ENCODE measurements at regions not wholly inside any gene's neighbourhood (a gene's known extent, or its start where the extent isn't known, plus 50 kb on each side); places are given as distances from the start of the nearest gene placed in this dataset.

DNA sequence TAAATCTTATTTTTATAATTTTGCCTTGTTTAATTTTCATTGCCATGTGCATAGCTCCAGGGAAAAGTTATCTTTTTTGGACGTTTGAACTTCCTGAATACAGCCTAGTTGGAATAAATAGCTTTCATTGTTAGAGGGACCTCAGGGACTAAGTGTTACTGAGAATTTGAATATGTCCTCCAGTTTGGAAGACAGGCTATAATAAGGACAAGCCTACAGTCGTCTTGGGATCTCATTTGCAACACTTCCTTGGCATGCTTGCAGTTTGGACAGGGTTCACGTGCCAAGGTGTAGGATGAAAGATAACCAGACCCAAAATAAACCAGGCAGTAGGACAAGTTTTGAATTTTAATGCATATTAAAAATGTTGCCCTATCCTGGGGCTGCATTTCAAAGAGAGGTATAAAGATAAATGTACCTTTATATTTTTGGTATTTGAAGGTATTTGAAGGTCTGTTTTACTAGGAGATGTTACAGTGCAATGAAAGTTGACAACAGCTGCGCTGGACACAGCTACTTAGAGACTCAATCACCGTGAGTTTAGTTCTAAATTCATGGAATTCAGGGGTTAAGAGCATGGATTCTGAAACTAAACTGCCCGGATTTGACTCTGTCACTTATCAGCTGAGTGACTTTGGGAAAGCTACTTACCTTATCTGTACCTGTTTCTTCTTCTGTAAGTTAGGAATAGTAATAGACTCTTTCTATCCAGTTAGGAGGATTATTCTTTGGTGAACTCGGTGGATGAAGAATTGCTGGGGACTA, 134.1 kb downstream of the ACTBL2 start:
- Histone ChIP-seq H3K9me3 (ENCODE audit: control insufficient read depth, insufficient read depth, low read length) (peaks cover 3% of the 10 kb centered on the region; the same call in 1 of the 2 replicates), H3K4me3 (ENCODE audit: low read depth, low read length) (no peak overlapping the region), H3K27ac (ENCODE audit: low read depth, low read length) (no peak overlapping the region), H3K27me3 (ENCODE audit: control insufficient read depth, insufficient read depth, low read length) (no peaks in the 10 kb centered on the region)
- ChIA-PET POLR2A (no interaction called here), CTCF (interaction anchor here (0.6 kb wide), 1 partner anchor 10 kb away, joined by 3 read pairs; no protein-coding TSS in a partner anchor)
- TF ChIP-seq, protein P1, sequence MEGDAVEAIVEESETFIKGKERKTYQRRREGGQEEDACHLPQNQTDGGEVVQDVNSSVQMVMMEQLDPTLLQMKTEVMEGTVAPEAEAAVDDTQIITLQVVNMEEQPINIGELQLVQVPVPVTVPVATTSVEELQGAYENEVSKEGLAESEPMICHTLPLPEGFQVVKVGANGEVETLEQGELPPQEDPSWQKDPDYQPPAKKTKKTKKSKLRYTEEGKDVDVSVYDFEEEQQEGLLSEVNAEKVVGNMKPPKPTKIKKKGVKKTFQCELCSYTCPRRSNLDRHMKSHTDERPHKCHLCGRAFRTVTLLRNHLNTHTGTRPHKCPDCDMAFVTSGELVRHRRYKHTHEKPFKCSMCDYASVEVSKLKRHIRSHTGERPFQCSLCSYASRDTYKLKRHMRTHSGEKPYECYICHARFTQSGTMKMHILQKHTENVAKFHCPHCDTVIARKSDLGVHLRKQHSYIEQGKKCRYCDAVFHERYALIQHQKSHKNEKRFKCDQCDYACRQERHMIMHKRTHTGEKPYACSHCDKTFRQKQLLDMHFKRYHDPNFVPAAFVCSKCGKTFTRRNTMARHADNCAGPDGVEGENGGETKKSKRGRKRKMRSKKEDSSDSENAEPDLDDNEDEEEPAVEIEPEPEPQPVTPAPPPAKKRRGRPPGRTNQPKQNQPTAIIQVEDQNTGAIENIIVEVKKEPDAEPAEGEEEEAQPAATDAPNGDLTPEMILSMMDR (IDR thresholded peaks at IDR 0.05; ENCODE audit: low read depth, low read length) = no peak
- DNase-seq (ENCODE audit: low read depth, low spot score) = no peak

DNA sequence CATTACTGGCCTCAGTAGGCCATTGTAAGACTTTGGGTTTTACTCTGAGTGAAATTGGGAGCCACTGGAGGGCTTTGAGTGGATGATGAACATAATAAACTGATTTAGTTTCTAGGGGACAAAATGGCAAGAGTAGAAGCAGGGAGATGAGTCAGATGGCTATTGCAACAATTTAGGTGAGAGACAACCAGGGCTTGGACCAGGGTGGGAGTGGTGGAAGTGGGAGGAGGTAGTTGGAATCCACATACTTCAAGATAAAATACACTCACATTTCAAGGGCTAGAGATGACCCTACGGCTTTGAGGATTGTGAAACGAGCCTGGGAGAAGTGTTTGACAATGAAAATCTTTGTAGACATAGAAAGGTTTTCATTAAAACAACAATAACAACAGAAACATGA, 136.3 kb downstream of the ACTBL2 start:
- ChIA-PET CTCF (interaction anchor here (0.6 kb wide), 1 partner anchor 19 kb away, joined by 3 read pairs; no protein-coding TSS in a partner anchor), POLR2A (no interaction called here)
- H3K27ac ChIP-seq (ENCODE audit: low read depth, low read length) = no peak overlapping the region
- H3K27me3 ChIP-seq (ENCODE audit: control insufficient read depth, insufficient read depth, low read length) = no peaks in the 10 kb centered on the region
- peaks cover 3% of the 10 kb centered on the region; the same call in 1 of the 2 replicates for H3K9me3 ChIP-seq (ENCODE audit: control insufficient read depth, insufficient read depth, low read length)
- TF ChIP-seq, protein P1 (IDR thresholded peaks at IDR 0.05; ENCODE audit: low read depth, low read length) = no peak
- H3K4me3 ChIP-seq (ENCODE audit: low read depth, low read length) = no peak overlapping the region
- no peak for DNase-seq (ENCODE audit: low read depth, low spot score)

DNA sequence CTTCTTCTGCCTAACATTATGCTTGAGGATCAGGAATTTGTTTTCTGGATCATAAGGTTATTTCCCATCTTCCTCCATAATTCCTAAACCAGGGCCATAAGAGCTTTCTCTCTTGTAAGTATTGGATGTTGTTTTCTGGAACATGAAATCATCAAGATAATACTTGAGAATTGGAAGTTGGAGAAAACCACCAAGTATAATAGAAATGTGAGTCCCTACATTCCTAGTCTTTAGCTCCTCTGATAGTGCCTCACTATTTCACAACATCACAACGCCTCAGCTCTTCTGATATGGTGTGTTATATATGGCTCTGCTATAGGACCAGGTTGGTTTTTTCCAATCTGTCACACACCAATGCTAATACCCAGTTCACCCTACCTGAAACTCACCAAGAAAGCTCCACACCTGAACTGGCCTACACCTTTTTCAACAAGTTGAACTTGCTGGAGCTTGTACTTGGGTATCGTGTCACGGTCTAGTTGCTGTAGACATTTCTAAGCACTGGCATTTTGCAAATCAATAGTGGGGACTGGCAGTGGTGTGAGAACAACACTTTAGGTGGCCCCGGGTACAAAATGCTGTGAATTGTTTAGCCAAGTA, 141.1 kb downstream of the ACTBL2 start:
- H3K9me3 ChIP-seq (ENCODE audit: control insufficient read depth, insufficient read depth, low read length) = no peaks in the 10 kb centered on the region
- ChIA-PET CTCF (interaction anchor here (1.2 kb wide), 1 partner anchor 99 kb away, joined by 3 read pairs; no protein-coding TSS in a partner anchor), POLR2A (no interaction called here)
- TF ChIP-seq, protein P1 (IDR thresholded peaks at IDR 0.05; ENCODE audit: low read depth, low read length) = no peak
- H3K27me3 ChIP-seq (ENCODE audit: control insufficient read depth, insufficient read depth, low read length) = no peaks in the 10 kb centered on the region
- no peak overlapping the region for H3K4me3 ChIP-seq (ENCODE audit: low read depth, low read length)
- DNase-seq (ENCODE audit: low read depth, low spot score) = no peak
- no peak overlapping the region for H3K27ac ChIP-seq (ENCODE audit: low read depth, low read length)

DNA sequence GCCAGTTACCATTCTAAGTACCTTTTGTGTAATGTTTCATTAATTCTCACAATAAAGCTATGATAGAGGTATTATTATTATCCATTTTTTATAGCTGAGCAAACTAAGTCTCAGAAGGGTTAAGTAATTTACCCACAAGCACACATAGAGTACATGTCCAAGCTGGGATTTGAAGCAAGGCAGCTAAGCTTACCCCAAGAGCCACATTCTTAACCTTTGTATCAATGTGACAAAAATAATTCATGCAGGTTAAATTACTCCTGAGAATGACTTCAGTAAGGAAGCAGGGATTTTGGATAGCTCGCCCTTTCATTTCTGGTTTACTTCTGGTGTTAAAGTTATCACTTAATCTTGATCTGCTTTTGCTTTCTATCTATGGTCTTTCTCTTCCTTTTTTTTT, 141.9 kb downstream of the ACTBL2 start:
- Histone ChIP-seq H3K9me3 (ENCODE audit: control insufficient read depth, insufficient read depth, low read length) (no peaks in the 10 kb centered on the region), H3K27me3 (ENCODE audit: control insufficient read depth, insufficient read depth, low read length) (no peaks in the 10 kb centered on the region), H3K27ac (ENCODE audit: low read depth, low read length) (no peak overlapping the region), H3K4me3 (ENCODE audit: low read depth, low read length) (no peak overlapping the region)
- TF ChIP-seq, protein P1 (IDR thresholded peaks at IDR 0.05; ENCODE audit: low read depth, low read length) = no peak
- DNase-seq (ENCODE audit: low read depth, low spot score) = no peak
- ChIA-PET POLR2A (no interaction called here), CTCF (interaction anchor here (0.5 kb wide), 1 partner anchor 438 kb away, joined by 3 read pairs; no protein-coding TSS in a partner anchor)

DNA sequence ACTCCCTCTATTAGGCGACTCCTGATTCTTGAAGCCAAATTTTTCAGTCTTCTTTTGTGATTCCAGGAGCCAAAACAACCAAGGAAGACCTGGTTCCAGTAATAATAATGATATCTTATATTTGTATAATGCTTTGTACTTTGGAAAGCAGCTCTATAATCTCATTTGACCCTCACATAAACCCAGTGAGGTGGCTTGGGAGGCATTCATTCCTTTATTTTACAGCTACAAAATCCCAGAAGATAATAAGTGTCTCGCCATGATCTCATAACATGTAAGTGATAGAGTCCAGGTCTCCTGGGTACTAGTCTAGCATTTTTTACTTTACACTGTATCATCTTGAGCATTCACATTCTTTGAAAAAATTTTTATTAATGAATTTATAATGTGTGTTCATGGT, 143.1 kb downstream of the ACTBL2 start:
- no peaks in the 10 kb centered on the region for H3K9me3 ChIP-seq (ENCODE audit: control insufficient read depth, insufficient read depth, low read length)
- no peak overlapping the region for H3K4me3 ChIP-seq (ENCODE audit: low read depth, low read length)
- H3K27me3 ChIP-seq (ENCODE audit: control insufficient read depth, insufficient read depth, low read length) = no peaks in the 10 kb centered on the region
- H3K27ac ChIP-seq (ENCODE audit: low read depth, low read length) = no peak overlapping the region
- CTCF ChIA-PET = interaction anchor here (0.6 kb wide), 1 partner anchor 41 kb away, joined by 3 read pairs; no protein-coding TSS in a partner anchor
- POLR2A ChIA-PET = interaction anchor here (0.6 kb wide), 1 partner anchor 34 kb away, joined by 3 read pairs; no protein-coding TSS in a partner anchor
- DNase-seq (ENCODE audit: low read depth, low spot score) = no peak
- TF ChIP-seq, protein P1 (IDR thresholded peaks at IDR 0.05; ENCODE audit: low read depth, low read length) = no peak
